Right lobe of liver (tissue), 4 donors: ENCODE measurements at regions not wholly inside any gene's neighbourhood (a gene's known extent, or its start where the extent isn't known, plus 50 kb on each side); places are given as distances from the start of the nearest gene placed in this dataset.

Experiments used
- CTCF ChIP-seq, 4 donors: fragments of 200-600 bp in 3 of 4; fragments of 450-650 bp in 1 of 4; IDR thresholded peaks; one replicate each; pipeline versions ENCODE4 v1.5.1 to v1.8.0; 2016 to 2022; ENCODE audit warnings: antibody characterized with exemption in 4 of 4, mild to moderate bottlenecking in 2 of 4
- POLR2A ChIP-seq: fragments of 450-650 bp; IDR thresholded peaks from one replicate; pipeline ENCODE4 v1.6.1; 2017; ENCODE audit warnings: antibody characterized with exemption, mild to moderate bottlenecking
- donor health status: DM: no; HTN: no; CAD: no.
- donor health status: DM: no; HTN: no; CAD: no.
- donor health status: DM: no; HTN: yes; CAD: no.

- TF ChIP-seq CTCF (IDR thresholded peaks at IDR 0.05) (no peak), POLR2A (no peak)
These were observed 329.3 kb upstream of the NOCT start for GRCh38 chr4:138686106-138686835.
